ENCODE measurements at regions not wholly inside any gene's neighbourhood (a gene's known extent, or its start where the extent isn't known, plus 50 kb on each side); places are given as distances from the start of the nearest gene placed in this dataset.

GRCh38 chr9:80648336-80648735 lies 1041.0 kb downstream of the TLE1 start:
- TF ChIP-seq EZH2 (IDR thresholded peaks at IDR 0.05; ENCODE audit: borderline replicate concordance) (no peak), CTCF (IDR thresholded peaks at IDR 0.05; ENCODE audit: poor library complexity) (no peak)

Measured in hepatocyte (in vitro differentiated cells).